ENCODE measurements at regions not wholly inside any gene's neighbourhood (a gene's known extent, or its start where the extent isn't known, plus 50 kb on each side); places are given as distances from the start of the nearest gene placed in this dataset.
"Not testable (repeated sequence)": the region's sequence is repeated elsewhere in the genome, so short reads cannot be mapped to it uniquely, and the experiment has no call there.

GRCh38 chr4:72714482-72715279 lies 145.7 kb upstream of the ADAMTS3 start:
- TF ChIP-seq POLR2A (IDR thresholded peaks at IDR 0.05; ENCODE audit: low read depth) (no peak), POLR2AphosphoS5 (IDR thresholded peaks at IDR 0.05) (no peak), CTCF (IDR thresholded peaks at IDR 0.05) (no peak), EP300 (IDR thresholded peaks at IDR 0.05) (no peak)
- intact Hi-C loops (cut with DNase I) = no loop called here
- no peak for DNase-seq (ENCODE audit: extremely low spot score)
- Histone ChIP-seq H3K27me3 (no peaks in the 10 kb centered on the region), H3K4me3 (no peak overlapping the region), H3K4me1 (no peaks in the 10 kb centered on the region), H3K36me3 (no peaks in the 10 kb centered on the region), H3K27ac (replicated peaks in 1 of 4) (no peak overlapping the region), H3K9me3 (no peaks in the 10 kb centered on the region)
- WGBS = 79% methylated on average over 6 of the region's 6 CpGs

GRCh38 chr4:72712997-72713396 lies 144.0 kb upstream of the ADAMTS3 start:
- H3K36me3 ChIP-seq = no peaks in the 10 kb centered on the region
- no peaks in the 10 kb centered on the region for H3K27me3 ChIP-seq
- H3K9me3 ChIP-seq = no peaks in the 10 kb centered on the region
- H3K4me1 ChIP-seq = no peaks in the 10 kb centered on the region
- intact Hi-C loops (cut with DNase I) = no loop called here
- DNase-seq (ENCODE audit: extremely low spot score) = no peak
- no peak overlapping the region for H3K27ac ChIP-seq (replicated peaks in 1 of 4)
- TF ChIP-seq POLR2A (IDR thresholded peaks at IDR 0.05; ENCODE audit: low read depth) (no peak), CTCF (IDR thresholded peaks at IDR 0.05) (no peak), EP300 (IDR thresholded peaks at IDR 0.05) (no peak), POLR2AphosphoS5 (IDR thresholded peaks at IDR 0.05) (no peak)
- no peak overlapping the region for H3K4me3 ChIP-seq

GRCh38 chr4:72709475-72709874 lies 140.5 kb upstream of the ADAMTS3 start:
- 53% methylated on average over 3 of the region's 3 CpGs for WGBS
- intact Hi-C loops (cut with DNase I) = no loop called here
- no peaks in the 10 kb centered on the region for H3K9me3 ChIP-seq

GRCh38 chr4:72706684-72707083 lies 137.7 kb upstream of the ADAMTS3 start:
- WGBS = 84% methylated on average over 7 of the region's 7 CpGs
- Histone ChIP-seq H3K36me3 (no peaks in the 10 kb centered on the region), H3K9me3 (no peaks in the 10 kb centered on the region), H3K27me3 (no peaks in the 10 kb centered on the region), H3K4me1 (peaks cover 0 to 4% (median 1%) of the 10 kb centered on the region in 4 donors), H3K27ac (replicated peaks in 1 of 4) (no peak overlapping the region), H3K4me3 (no peak overlapping the region)
- no peak for DNase-seq (ENCODE audit: extremely low spot score)
- intact Hi-C loops (cut with DNase I) = no loop called here
- TF ChIP-seq POLR2A (IDR thresholded peaks at IDR 0.05; ENCODE audit: low read depth) (no peak), CTCF (IDR thresholded peaks at IDR 0.05) (no peak), EP300 (IDR thresholded peaks at IDR 0.05) (no peak), POLR2AphosphoS5 (IDR thresholded peaks at IDR 0.05) (no peak)

More at GRCh38 chr4:72709475-72709874, 140.5 kb upstream of the ADAMTS3 start:
- DNase-seq (ENCODE audit: extremely low spot score) = no peak
- TF ChIP-seq CTCF (IDR thresholded peaks at IDR 0.05) = no peak
- TF ChIP-seq POLR2AphosphoS5 (IDR thresholded peaks at IDR 0.05) = no peak
- no peak for TF ChIP-seq POLR2A (IDR thresholded peaks at IDR 0.05; ENCODE audit: low read depth)
- no peak for TF ChIP-seq EP300 (IDR thresholded peaks at IDR 0.05)
- Histone ChIP-seq H3K4me3 (no peak overlapping the region), H3K27ac (replicated peaks in 1 of 4) (no peak overlapping the region), H3K36me3 (no peaks in the 10 kb centered on the region), H3K4me1 (no peaks in the 10 kb centered on the region), H3K27me3 (no peaks in the 10 kb centered on the region)

- DNase-seq (ENCODE audit: extremely low spot score); H3K4me3 ChIP-seq; H3K36me3 ChIP-seq; H3K4me1 ChIP-seq; H3K9me3 ChIP-seq; H3K27ac ChIP-seq (replicated peaks in 1 of 4); H3K27me3 ChIP-seq; intact Hi-C loops (cut with DNase I): not testable (repeated sequence)
- WGBS = 77% methylated on average over 7 of the region's 7 CpGs
Measured at GRCh38 chr4:72704925-72705640, 136.1 kb upstream of the ADAMTS3 start.

Data from esophagus muscularis mucosa (tissue), 4 donors.